ENCODE measurements at regions not wholly inside any gene's neighbourhood (a gene's known extent, or its start where the extent isn't known, plus 50 kb on each side); places are given as distances from the start of the nearest gene placed in this dataset.

- TF ChIP-seq CTCF (conservative IDR thresholded peaks at IDR 0.05; ENCODE audit: low read depth, low read length), result no peak
- no peak for TF ChIP-seq BHLHE40 (IDR thresholded peaks at IDR 0.05; ENCODE audit: low read depth, low read length)
- no peak for TF ChIP-seq SMC3 (IDR thresholded peaks at IDR 0.05; ENCODE audit: low read depth, low read length)
- no peak for TF ChIP-seq POLR2A (IDR thresholded peaks at IDR 0.05; ENCODE audit: low read depth, low read length)
- TF ChIP-seq CHD1 (IDR thresholded peaks at IDR 0.05; ENCODE audit: low read depth, low read length), result no peak
- no peak for TF ChIP-seq MAFK (IDR thresholded peaks at IDR 0.05; ENCODE audit: low read depth, low read length)
- no peak for TF ChIP-seq ELK1 (IDR thresholded peaks at IDR 0.05; ENCODE audit: borderline replicate concordance, low read depth, low read length)
- TF ChIP-seq MAZ (IDR thresholded peaks at IDR 0.05; ENCODE audit: borderline replicate concordance, low read depth, low read length), result no peak
These were observed 166.4 kb upstream of the AJAP1 start for GRCh38 chr1:4488018-4488417.
